ENCODE measurements at regions not wholly inside any gene's neighbourhood (a gene's known extent, or its start where the extent isn't known, plus 50 kb on each side); places are given as distances from the start of the nearest gene placed in this dataset.

GRCh38 chr15:69784798-69785566, 312.7 kb downstream of the TLE3 start:
- Histone ChIP-seq H3K27me3 (ENCODE audit: insufficient read depth, low read depth, severe bottlenecking) (no peaks in the 10 kb centered on the region), H3K27ac (no peak overlapping the region), H3K36me3 (no peaks in the 10 kb centered on the region), H3K9me3 (ENCODE audit: severe bottlenecking) (no peaks in the 10 kb centered on the region), H3K4me3 (ENCODE audit: low read depth, low read length) (no peak overlapping the region)
- TF ChIP-seq CTCF (IDR thresholded peaks at IDR 0.05; ENCODE audit: low read depth, low read length): no peak
- DNase-seq: no peak

- Histone ChIP-seq H3K27ac (no peak overlapping the region), H3K27me3 (ENCODE audit: insufficient read depth, low read depth, severe bottlenecking) (no peaks in the 10 kb centered on the region), H3K4me3 (ENCODE audit: low read depth, low read length) (no peak overlapping the region), H3K9me3 (ENCODE audit: severe bottlenecking) (no peaks in the 10 kb centered on the region), H3K36me3 (no peaks in the 10 kb centered on the region)
- TF ChIP-seq CTCF (IDR thresholded peaks at IDR 0.05; ENCODE audit: low read depth, low read length): no peak
- DNase-seq: no peak
Measured at GRCh38 chr15:69786136-69786701, 311.5 kb downstream of the TLE3 start.

- H3K27me3 ChIP-seq (ENCODE audit: insufficient read depth, low read depth, severe bottlenecking): no peaks in the 10 kb centered on the region
- no peaks in the 10 kb centered on the region for H3K36me3 ChIP-seq
- no peaks in the 10 kb centered on the region for H3K9me3 ChIP-seq (ENCODE audit: severe bottlenecking)
- H3K27ac ChIP-seq: no peak overlapping the region
- TF ChIP-seq CTCF (IDR thresholded peaks at IDR 0.05; ENCODE audit: low read depth, low read length): no peak
- no peak overlapping the region for H3K4me3 ChIP-seq (ENCODE audit: low read depth, low read length)
- no peak for DNase-seq
Measured at GRCh38 chr15:69787791-69788190, 309.9 kb downstream of the TLE3 start.

- no peaks in the 10 kb centered on the region for H3K9me3 ChIP-seq (ENCODE audit: severe bottlenecking)
- no peaks in the 10 kb centered on the region for H3K27me3 ChIP-seq (ENCODE audit: insufficient read depth, low read depth, severe bottlenecking)
- H3K27ac ChIP-seq: no peak overlapping the region
- H3K36me3 ChIP-seq: no peaks in the 10 kb centered on the region
- no peak overlapping the region for H3K4me3 ChIP-seq (ENCODE audit: low read depth, low read length)
- no peak for TF ChIP-seq CTCF (IDR thresholded peaks at IDR 0.05; ENCODE audit: low read depth, low read length)
- no peak for DNase-seq
Measured at GRCh38 chr15:69789648-69790393, 307.9 kb downstream of the TLE3 start.

GRCh38 chr15:69790632-69791031, 307.1 kb downstream of the TLE3 start:
- Histone ChIP-seq H3K27me3 (ENCODE audit: insufficient read depth, low read depth, severe bottlenecking) (no peaks in the 10 kb centered on the region), H3K9me3 (ENCODE audit: severe bottlenecking) (no peaks in the 10 kb centered on the region), H3K27ac (no peak overlapping the region), H3K4me3 (ENCODE audit: low read depth, low read length) (no peak overlapping the region), H3K36me3 (no peaks in the 10 kb centered on the region)
- no peak for DNase-seq
- no peak for TF ChIP-seq CTCF (IDR thresholded peaks at IDR 0.05; ENCODE audit: low read depth, low read length)

All from WERI-Rb-1 (cell line).